Astrocyte of the cerebellum (primary cell): ENCODE measurements at regions not wholly inside any gene's neighbourhood (a gene's known extent, or its start where the extent isn't known, plus 50 kb on each side); places are given as distances from the start of the nearest gene placed in this dataset.

Source experiments
- DNase-seq: peaks from one replicate; pipeline ENCODE4 v3.0.0-alpha.2; 2011; ENCODE audit warnings: low read depth
- H3K4me3 ChIP-seq: 2 replicates; pipeline ENCODE4 v1.5.1; 2011; ENCODE audit warnings: mild to moderate bottlenecking, low read depth, low read length, moderate library complexity
- in situ Hi-C: cut with HindIII; loops from 2 replicates; pipeline ENCODE4 v1.10.0; 2017; ENCODE audit warnings: low sequenced_read_pairs
- TF ChIP-seq, protein P1 (sequence below): IDR thresholded peaks from 2 replicates; pipeline ENCODE4 v1.5.1; 2012; ENCODE audit warnings: low read length, low read depth, moderate library complexity, mild to moderate bottlenecking; ENCODE audit errors: missing control alignments

DNA sequence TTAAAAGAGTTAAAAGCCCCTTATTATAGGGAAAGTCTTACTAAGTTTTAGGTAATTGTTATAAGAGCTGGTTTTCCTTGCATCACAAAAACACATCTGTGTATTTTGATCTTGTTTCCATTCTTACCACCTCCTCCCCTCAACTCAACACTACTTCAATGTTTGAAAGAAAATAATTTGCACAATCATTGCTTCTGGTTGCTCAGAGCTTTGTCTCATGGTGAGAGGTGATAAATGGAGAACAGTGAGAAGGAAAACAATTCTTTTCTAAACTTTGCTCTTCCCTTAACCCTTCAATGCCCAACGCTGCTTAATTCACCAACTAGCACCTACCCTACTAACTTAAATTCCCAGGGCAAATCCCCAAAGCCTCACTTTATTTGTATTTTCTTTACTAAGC is 268.1 kb upstream of the LINC00305 start:
- in situ Hi-C loops, result no loop called here
- H3K4me3 ChIP-seq, result no peak overlapping the region
- TF ChIP-seq, protein P1, sequence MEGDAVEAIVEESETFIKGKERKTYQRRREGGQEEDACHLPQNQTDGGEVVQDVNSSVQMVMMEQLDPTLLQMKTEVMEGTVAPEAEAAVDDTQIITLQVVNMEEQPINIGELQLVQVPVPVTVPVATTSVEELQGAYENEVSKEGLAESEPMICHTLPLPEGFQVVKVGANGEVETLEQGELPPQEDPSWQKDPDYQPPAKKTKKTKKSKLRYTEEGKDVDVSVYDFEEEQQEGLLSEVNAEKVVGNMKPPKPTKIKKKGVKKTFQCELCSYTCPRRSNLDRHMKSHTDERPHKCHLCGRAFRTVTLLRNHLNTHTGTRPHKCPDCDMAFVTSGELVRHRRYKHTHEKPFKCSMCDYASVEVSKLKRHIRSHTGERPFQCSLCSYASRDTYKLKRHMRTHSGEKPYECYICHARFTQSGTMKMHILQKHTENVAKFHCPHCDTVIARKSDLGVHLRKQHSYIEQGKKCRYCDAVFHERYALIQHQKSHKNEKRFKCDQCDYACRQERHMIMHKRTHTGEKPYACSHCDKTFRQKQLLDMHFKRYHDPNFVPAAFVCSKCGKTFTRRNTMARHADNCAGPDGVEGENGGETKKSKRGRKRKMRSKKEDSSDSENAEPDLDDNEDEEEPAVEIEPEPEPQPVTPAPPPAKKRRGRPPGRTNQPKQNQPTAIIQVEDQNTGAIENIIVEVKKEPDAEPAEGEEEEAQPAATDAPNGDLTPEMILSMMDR, result no peak
- no peak for DNase-seq

DNA sequence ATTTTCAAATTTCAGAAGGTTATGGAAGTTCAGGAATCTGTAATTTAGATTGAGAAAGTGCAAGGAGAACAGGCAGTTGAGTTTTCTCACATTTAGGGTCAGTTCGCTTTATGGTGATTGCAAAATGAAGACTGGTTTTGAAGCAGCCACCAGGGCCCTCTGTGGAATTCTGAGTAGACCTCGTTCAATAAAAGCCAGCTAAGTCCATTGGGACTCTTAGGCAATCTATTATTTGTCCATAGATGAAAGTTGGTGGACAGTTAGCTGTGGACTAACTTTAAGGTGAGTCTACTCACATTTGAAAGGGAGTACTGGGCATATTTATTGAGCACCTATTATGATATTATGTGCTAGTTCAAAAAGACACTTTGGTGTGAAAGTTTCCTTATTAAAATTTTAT is 266.3 kb upstream of the LINC00305 start:
- no peak for DNase-seq
- TF ChIP-seq, protein P1, result no peak
- H3K4me3 ChIP-seq, result no peak overlapping the region
- in situ Hi-C loops, result no loop called here

DNA sequence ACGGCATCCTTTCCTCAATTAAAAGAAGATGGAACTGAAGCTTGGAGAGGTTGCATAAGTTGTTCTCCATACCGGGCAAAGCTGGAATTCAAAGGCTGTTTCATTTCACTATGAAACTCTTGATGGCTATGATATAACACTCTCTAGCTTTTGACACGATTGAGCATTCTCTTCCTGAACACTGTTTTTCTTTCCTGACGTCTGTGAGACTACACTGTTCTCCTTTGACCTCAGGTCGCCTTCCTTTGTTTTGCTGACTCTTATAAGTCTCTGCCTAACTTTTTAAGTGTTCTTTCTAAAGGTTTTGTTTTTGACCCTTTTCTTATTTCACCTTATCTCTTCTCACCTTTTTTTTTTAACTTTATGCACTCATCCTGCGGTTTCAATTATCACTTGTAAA is 261.8 kb upstream of the LINC00305 start:
- DNase-seq, result no peak
- TF ChIP-seq, protein P1, result no peak
- in situ Hi-C loops, result no loop called here

DNA sequence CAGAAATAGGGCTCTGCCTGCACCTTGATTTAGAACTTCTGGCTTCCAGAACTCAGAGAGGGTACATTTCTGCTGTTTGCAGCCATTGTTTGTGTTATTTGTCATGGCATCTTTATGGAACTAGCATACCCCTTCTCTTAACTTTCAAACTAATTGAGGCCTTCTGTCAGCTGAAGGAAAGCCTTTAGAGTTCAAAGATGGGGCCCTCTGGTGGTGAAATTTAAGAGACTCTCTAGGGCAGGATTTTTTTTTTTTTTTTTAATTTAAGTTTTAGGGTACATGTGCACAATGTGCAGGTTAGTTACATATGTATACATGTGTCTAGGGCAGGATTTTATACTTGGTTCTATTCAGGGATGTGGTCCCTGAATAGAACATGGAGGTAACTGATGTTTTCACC is 260.6 kb upstream of the LINC00305 start:
- no peak overlapping the region for H3K4me3 ChIP-seq
- DNase-seq, result peak; percentile 11
- TF ChIP-seq, protein P1, result peak; percentile 46
- in situ Hi-C loops, result no loop called here

More for the DNA sequence above, 261.8 kb upstream of the LINC00305 start:
- no peak overlapping the region for H3K4me3 ChIP-seq

DNA sequence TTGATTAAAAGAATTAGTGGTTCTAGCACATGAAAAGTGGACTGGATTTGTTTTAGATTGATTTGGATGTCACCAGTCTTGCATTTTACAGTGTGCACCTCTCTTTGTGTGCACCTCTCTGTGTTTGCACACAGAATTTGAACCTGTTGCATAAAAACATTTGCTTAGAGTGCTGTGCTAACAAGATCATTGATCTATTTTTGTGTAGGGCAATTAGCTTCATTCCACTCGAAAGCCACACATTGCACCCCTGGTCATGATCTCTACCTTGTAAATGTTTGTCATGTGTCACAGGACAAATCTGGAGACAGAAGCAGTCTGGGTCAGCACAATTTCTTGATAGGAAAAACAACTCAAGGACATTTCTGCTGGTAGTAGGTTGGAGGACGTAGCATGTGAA is 258.7 kb upstream of the LINC00305 start:
- TF ChIP-seq, protein P1, result no peak
- no peak for DNase-seq
- H3K4me3 ChIP-seq, result no peak overlapping the region
- in situ Hi-C loops, result no loop called here

DNA sequence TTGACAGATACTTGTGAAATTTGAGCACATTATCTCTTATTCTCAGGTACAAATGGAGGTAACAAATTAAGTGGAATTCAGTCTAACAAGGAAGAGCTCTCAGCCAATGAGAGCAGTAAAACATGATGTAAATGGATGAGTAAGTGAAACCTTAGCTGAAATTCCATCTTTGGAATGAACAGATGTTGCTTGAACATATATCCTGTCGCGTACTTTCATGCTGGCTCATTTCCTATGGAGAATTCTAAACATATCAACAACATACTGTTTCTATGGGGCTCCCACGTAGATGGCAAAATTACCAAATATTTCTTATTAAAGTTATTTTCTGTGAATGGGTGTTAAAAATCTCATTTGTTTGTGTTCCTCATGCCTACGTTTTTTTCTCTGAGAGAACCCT is 256.3 kb upstream of the LINC00305 start:
- no peak overlapping the region for H3K4me3 ChIP-seq
- TF ChIP-seq, protein P1, result no peak
- in situ Hi-C loops, result no loop called here
- DNase-seq, result no peak
